HG03439 (cell line): ENCODE measurements at regions not wholly inside any gene's neighbourhood (a gene's known extent, or its start where the extent isn't known, plus 50 kb on each side); places are given as distances from the start of the nearest gene placed in this dataset.
"Not testable (repeated sequence)": the region's sequence is repeated elsewhere in the genome, so short reads cannot be mapped to it uniquely, and the experiment has no call there.

Experiments used
- ATAC-seq: cut with Tn5 transposase; IDR thresholded peaks from one replicate; pipeline ENCODE4 v1.9.1; 2021; ENCODE audit warnings: mild to moderate bottlenecking, moderate library complexity; ENCODE audit not compliant: unreplicated experiment

GRCh38 chr7:42726066-42726785, 185.6 kb downstream of the C7orf25 start:
- ATAC-seq: no peak

GRCh38 chr7:42722716-42723115, 189.2 kb downstream of the C7orf25 start:
- no peak for ATAC-seq

GRCh38 chr7:42722198-42722597, 189.7 kb downstream of the C7orf25 start:
- ATAC-seq: no peak

- no peak for ATAC-seq
Observed at GRCh38 chr7:42720991-42721796, 190.7 kb downstream of the C7orf25 start.

- no peak for ATAC-seq
Observed at GRCh38 chr7:42720012-42720411, 191.9 kb downstream of the C7orf25 start.

GRCh38 chr7:42718466-42718865, 193.4 kb downstream of the C7orf25 start:
- ATAC-seq: not testable (repeated sequence)

- ATAC-seq: no peak
Observed at GRCh38 chr7:42714356-42714755, 197.5 kb downstream of the C7orf25 start.

GRCh38 chr7:42709284-42709683, 202.6 kb downstream of the C7orf25 start:
- no peak for ATAC-seq

GRCh38 chr7:42704710-42705109, 207.2 kb downstream of the C7orf25 start:
- no peak for ATAC-seq

- ATAC-seq: no peak
Observed at GRCh38 chr7:42702647-42703046, 209.2 kb downstream of the C7orf25 start.

GRCh38 chr7:42700406-42701327, 211.2 kb downstream of the C7orf25 start:
- ATAC-seq: no peak

GRCh38 chr7:42699380-42700178, 212.3 kb downstream of the C7orf25 start:
- no peak for ATAC-seq

- no peak for ATAC-seq
Observed at GRCh38 chr7:42698600-42699374, 213.1 kb downstream of the C7orf25 start.

GRCh38 chr7:42694894-42695507, 216.9 kb downstream of the C7orf25 start:
- ATAC-seq: no peak

GRCh38 chr7:42693722-42694121, 218.1 kb downstream of the C7orf25 start:
- no peak for ATAC-seq

GRCh38 chr7:42692621-42693020, 219.2 kb downstream of the C7orf25 start:
- no peak for ATAC-seq

- ATAC-seq: no peak
Observed at GRCh38 chr7:42690794-42691639, 220.9 kb downstream of the C7orf25 start.

- no peak for ATAC-seq
Observed at GRCh38 chr7:42689626-42690025, 222.2 kb downstream of the C7orf25 start.
